T-helper 22 cell (primary cell): ENCODE measurements at regions not wholly inside any gene's neighbourhood (a gene's known extent, or its start where the extent isn't known, plus 50 kb on each side); places are given as distances from the start of the nearest gene placed in this dataset.
"Not testable (repeated sequence)": the region's sequence is repeated elsewhere in the genome, so short reads cannot be mapped to it uniquely, and the experiment has no call there.

ENCODE experiments used
- DNase-seq: peaks from one replicate; pipeline ENCODE4 v3.0.0-alpha.2; 2020; ENCODE audit warnings: low read depth

GRCh38 chr7:69377191-69377590 is 221.1 kb upstream of the AUTS2 start:
- no peak for DNase-seq

- DNase-seq = no peak
These were observed 209.7 kb upstream of the AUTS2 start for GRCh38 chr7:69388452-69389137.

- DNase-seq = no peak
These were observed 209.1 kb upstream of the AUTS2 start for GRCh38 chr7:69389216-69389615.

GRCh38 chr7:69393912-69394311 is 204.4 kb upstream of the AUTS2 start:
- not testable (repeated sequence) for DNase-seq

GRCh38 chr7:69395061-69395714 is 203.1 kb upstream of the AUTS2 start:
- no peak for DNase-seq

GRCh38 chr7:69398986-69399385 is 199.3 kb upstream of the AUTS2 start:
- DNase-seq = no peak

GRCh38 chr7:69399401-69399800 is 198.9 kb upstream of the AUTS2 start:
- DNase-seq = no peak

GRCh38 chr7:69402696-69403095 is 195.6 kb upstream of the AUTS2 start:
- no peak for DNase-seq

GRCh38 chr7:69403169-69403568 is 195.1 kb upstream of the AUTS2 start:
- no peak for DNase-seq

- DNase-seq = no peak
These were observed 187.3 kb upstream of the AUTS2 start for GRCh38 chr7:69411018-69411417.

- DNase-seq = no peak
These were observed 186.8 kb upstream of the AUTS2 start for GRCh38 chr7:69411466-69411865.

GRCh38 chr7:69412331-69413146 is 185.7 kb upstream of the AUTS2 start:
- DNase-seq = no peak

GRCh38 chr7:69414555-69414954 is 183.7 kb upstream of the AUTS2 start:
- DNase-seq = no peak

GRCh38 chr7:69418869-69419670 is 179.2 kb upstream of the AUTS2 start:
- no peak for DNase-seq

- no peak for DNase-seq
These were observed 178.3 kb upstream of the AUTS2 start for GRCh38 chr7:69419934-69420333.

GRCh38 chr7:69422574-69422985 is 175.7 kb upstream of the AUTS2 start:
- no peak for DNase-seq

GRCh38 chr7:69426705-69427104 is 171.6 kb upstream of the AUTS2 start:
- no peak for DNase-seq

- no peak for DNase-seq
These were observed 170.2 kb upstream of the AUTS2 start for GRCh38 chr7:69428089-69428488.

- no peak for DNase-seq
These were observed 168.3 kb upstream of the AUTS2 start for GRCh38 chr7:69429911-69430383.

GRCh38 chr7:69430384-69431021 is 167.8 kb upstream of the AUTS2 start:
- no peak for DNase-seq

- no peak for DNase-seq
These were observed 166.6 kb upstream of the AUTS2 start for GRCh38 chr7:69431626-69432025.

- not testable (repeated sequence) for DNase-seq
These were observed 166.0 kb upstream of the AUTS2 start for GRCh38 chr7:69432276-69432675.
